BJ (cell line): ENCODE measurements at regions not wholly inside any gene's neighbourhood (a gene's known extent, or its start where the extent isn't known, plus 50 kb on each side); places are given as distances from the start of the nearest gene placed in this dataset.

Source experiments
- CTCF ChIA-PET: fragments of 350-600 bp; formaldehyde crosslinking; extraction: SDS; loops from one replicate; lab custom pipeline; 2021; ENCODE audit warnings: antibody characterized with exemption, inconsistent platforms; lab: Yijun Ruan, JAX
- POLR2A ChIA-PET: fragments of 300-600 bp; sonication (Branson Sonifier 250); formaldehyde crosslinking; extraction: SDS; loops from one replicate; lab custom pipeline; 2021; ENCODE audit warnings: antibody characterized with exemption; lab: Charles Lee
- DNase-seq: peaks from one replicate; pipeline ENCODE4 v3.0.0-alpha.2; 2011; ENCODE audit warnings: low read depth
- H3K27me3 ChIP-seq: 2 replicates; pipeline ENCODE4 v1.6.0; 2011; ENCODE audit warnings: low read length; ENCODE audit not compliant: control insufficient read depth, insufficient read depth
- H3K36me3 ChIP-seq: 2 replicates; pipeline ENCODE4 v1.5.1; 2011; ENCODE audit warnings: low read length; ENCODE audit not compliant: control insufficient read depth, insufficient read depth
- H3K4me3 ChIP-seq: 2 replicates; pipeline ENCODE4 v1.5.1; 2011; ENCODE audit warnings: low read depth, mild to moderate bottlenecking, control low read depth, low read length
- TF ChIP-seq, protein P1 (sequence below): IDR thresholded peaks from 2 replicates; pipeline ENCODE4 v1.5.1; 2011; ENCODE audit warnings: low read depth, mild to moderate bottlenecking, control low read depth, inconsistent platforms, low read length, moderate library complexity; ENCODE audit not compliant: insufficient read depth

DNA sequence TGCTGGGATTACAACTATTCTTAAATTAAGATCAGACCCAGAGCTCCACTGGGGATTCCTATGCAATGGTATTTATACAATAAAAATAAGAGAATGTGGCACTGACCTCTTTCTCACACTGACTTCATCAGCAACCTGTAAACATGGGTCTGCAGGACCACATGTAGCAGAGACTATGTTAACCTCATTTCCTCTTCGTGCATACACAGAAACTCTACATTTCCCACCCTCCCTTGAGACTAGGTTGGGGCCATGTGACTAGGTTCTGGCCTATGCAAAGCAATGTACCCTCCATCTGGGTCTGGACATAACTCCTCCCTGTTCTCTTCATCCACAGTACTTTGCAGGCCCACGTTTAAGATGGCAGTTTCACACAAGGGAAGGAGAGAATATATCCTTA lies 514.4 kb upstream of the CHAC2 start:
- DNase-seq = no peak
- H3K36me3 ChIP-seq = no peaks in the 10 kb centered on the region

DNA sequence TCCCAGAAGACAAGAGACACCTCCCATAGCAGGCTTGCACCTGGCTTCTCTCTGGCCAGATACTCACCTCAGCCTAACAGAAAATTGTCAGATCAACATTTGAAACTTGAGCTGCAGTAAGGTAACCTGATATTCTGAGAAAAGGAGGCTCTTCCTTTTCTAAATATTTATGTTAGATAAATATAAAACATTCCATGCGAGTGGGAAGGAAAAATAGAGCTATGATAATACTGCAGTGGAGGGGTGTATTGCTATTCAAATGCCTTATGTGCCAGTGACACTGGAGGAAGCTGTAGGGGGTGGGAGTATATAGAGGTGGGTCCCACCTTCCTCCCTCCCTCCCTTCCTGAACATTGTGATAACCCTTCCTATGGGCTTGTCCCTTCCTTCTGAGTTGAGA lies 515.5 kb upstream of the CHAC2 start:
- H3K4me3 ChIP-seq = no peak overlapping the region
- POLR2A ChIA-PET = no interaction called here
- DNase-seq = no peak
- no peaks in the 10 kb centered on the region for H3K27me3 ChIP-seq
- TF ChIP-seq, protein P1, sequence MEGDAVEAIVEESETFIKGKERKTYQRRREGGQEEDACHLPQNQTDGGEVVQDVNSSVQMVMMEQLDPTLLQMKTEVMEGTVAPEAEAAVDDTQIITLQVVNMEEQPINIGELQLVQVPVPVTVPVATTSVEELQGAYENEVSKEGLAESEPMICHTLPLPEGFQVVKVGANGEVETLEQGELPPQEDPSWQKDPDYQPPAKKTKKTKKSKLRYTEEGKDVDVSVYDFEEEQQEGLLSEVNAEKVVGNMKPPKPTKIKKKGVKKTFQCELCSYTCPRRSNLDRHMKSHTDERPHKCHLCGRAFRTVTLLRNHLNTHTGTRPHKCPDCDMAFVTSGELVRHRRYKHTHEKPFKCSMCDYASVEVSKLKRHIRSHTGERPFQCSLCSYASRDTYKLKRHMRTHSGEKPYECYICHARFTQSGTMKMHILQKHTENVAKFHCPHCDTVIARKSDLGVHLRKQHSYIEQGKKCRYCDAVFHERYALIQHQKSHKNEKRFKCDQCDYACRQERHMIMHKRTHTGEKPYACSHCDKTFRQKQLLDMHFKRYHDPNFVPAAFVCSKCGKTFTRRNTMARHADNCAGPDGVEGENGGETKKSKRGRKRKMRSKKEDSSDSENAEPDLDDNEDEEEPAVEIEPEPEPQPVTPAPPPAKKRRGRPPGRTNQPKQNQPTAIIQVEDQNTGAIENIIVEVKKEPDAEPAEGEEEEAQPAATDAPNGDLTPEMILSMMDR = no peak
- CTCF ChIA-PET = no interaction called here
- H3K36me3 ChIP-seq = no peaks in the 10 kb centered on the region

More for the DNA sequence above, 514.4 kb upstream of the CHAC2 start:
- CTCF ChIA-PET = no interaction called here
- H3K4me3 ChIP-seq = no peak overlapping the region
- H3K27me3 ChIP-seq = no peaks in the 10 kb centered on the region
- TF ChIP-seq, protein P1 = no peak
- POLR2A ChIA-PET = no interaction called here

DNA sequence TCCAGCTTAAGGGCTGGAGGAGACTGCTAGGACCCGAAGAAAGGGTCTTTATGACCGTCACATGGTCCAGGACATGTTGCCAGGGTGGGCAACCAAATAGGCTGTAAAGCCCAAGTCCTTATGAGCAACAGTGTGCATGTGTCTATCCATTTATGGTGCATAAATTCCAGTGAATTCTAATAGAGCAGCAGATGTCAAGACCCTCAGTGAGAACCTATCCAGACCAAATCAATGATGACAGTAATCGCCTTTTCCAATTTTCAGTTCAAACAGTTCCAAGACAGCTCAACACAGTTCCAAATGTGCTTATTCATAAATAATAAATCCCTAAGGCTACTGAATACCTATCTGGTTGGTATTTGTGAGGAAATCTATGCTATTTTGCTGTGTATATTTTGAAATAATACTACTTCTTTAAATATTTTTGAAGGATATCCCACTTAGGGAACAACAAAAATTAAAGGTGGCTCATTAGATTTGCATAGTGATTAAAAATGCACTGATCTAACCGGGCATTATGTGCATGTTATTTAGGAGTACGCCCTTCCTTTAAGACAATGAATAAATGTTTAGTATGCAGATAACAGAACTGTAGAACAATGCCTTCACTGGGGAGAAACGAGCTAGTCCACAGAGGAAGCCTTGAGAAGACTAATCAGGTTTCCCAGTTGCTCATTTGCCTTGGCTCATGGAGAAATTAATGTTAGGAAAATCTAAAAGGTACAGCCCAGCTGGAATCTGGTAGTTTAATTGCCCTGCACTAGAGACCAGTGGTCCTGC lies 519.5 kb upstream of the CHAC2 start:
- POLR2A ChIA-PET = no interaction called here
- TF ChIP-seq, protein P1 = no peak
- H3K4me3 ChIP-seq = no peak overlapping the region
- DNase-seq = no peak
- H3K27me3 ChIP-seq = no peaks in the 10 kb centered on the region
- CTCF ChIA-PET = no interaction called here
- H3K36me3 ChIP-seq = no peaks in the 10 kb centered on the region

DNA sequence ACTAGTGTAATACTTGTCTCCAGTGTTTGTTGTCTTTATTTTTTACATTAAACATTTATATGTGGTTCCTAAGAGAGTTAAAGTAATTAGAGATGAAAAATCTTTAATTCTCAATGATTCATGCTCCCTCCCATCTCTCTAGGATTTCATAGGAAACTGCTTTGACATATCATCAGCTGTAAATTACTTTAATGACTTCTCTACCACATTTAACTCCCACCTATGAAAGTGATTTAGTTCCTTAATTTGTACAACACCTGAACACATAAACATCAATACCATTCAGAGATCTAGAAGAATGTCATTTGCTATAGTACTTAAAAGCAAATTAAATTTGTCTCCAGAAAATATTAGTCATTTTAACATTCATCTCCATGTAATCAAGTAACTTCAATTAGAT lies 524.2 kb upstream of the CHAC2 start:
- no peak for DNase-seq
- TF ChIP-seq, protein P1 = no peak
- no peaks in the 10 kb centered on the region for H3K27me3 ChIP-seq
- no peaks in the 10 kb centered on the region for H3K36me3 ChIP-seq
- no peak overlapping the region for H3K4me3 ChIP-seq
- ChIA-PET POLR2A (no interaction called here), CTCF (no interaction called here)

DNA sequence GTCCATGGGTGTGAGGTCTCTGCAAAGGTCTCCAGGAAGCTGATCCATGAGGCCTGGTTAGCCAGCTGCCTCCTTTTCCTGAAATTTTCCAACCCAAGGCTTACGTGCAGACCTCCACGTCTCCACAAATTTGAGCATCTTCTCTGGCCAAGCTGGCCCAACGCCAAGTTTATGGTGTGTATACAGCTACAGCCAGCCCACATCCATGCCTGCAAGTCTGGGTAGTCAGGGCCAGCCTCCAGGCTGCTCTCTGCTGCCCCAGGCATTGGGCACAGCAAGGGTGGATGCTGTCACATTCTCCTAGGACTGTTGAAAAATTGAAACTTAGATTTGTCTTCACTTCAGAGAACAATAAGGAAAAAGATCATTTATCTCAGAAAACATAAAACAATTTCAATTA lies 525.5 kb upstream of the CHAC2 start:
- DNase-seq = no peak
- H3K27me3 ChIP-seq = no peaks in the 10 kb centered on the region
- POLR2A ChIA-PET = no interaction called here
- CTCF ChIA-PET = no interaction called here
- no peak overlapping the region for H3K4me3 ChIP-seq
- TF ChIP-seq, protein P1 = no peak
- H3K36me3 ChIP-seq = no peaks in the 10 kb centered on the region
